ENCODE measurements at regions not wholly inside any gene's neighbourhood (a gene's known extent, or its start where the extent isn't known, plus 50 kb on each side); places are given as distances from the start of the nearest gene placed in this dataset.

- no peaks in the 10 kb centered on the region for H3K4me1 ChIP-seq (ENCODE audit: low read depth, poor library complexity, severe bottlenecking)
- no peak overlapping the region for H2AFZ ChIP-seq (ENCODE audit: low read depth)
- H3K79me2 ChIP-seq (ENCODE audit: insufficient read depth, low read depth) = no peaks in the 10 kb centered on the region
- TF ChIP-seq CTCF (conservative IDR thresholded peaks at IDR 0.05; ENCODE audit: low read depth, low read length) = no peak
- H4K20me1 ChIP-seq (ENCODE audit: insufficient read depth) = no peaks in the 10 kb centered on the region
- no peaks in the 10 kb centered on the region for H3K27me3 ChIP-seq (ENCODE audit: insufficient read depth, low read depth)
- H3K27ac ChIP-seq = no peak overlapping the region
- no peaks in the 10 kb centered on the region for H3K36me3 ChIP-seq (ENCODE audit: insufficient read depth)
- H3K4me2 ChIP-seq = no peak overlapping the region
- no peak overlapping the region for H3K4me3 ChIP-seq (IDR thresholded peaks at IDR 0.05; ENCODE audit: insufficient read depth, low read depth, low read length)
- no peak overlapping the region for H3K9ac ChIP-seq
Observed at GRCh38 chr1:101162300-101162699, 74.5 kb upstream of the S1PR1 start.

- Histone ChIP-seq H3K27me3 (ENCODE audit: insufficient read depth, low read depth) (no peaks in the 10 kb centered on the region), H2AFZ (ENCODE audit: low read depth) (no peak overlapping the region), H4K20me1 (ENCODE audit: insufficient read depth) (no peaks in the 10 kb centered on the region), H3K36me3 (ENCODE audit: insufficient read depth) (no peaks in the 10 kb centered on the region), H3K79me2 (ENCODE audit: insufficient read depth, low read depth) (no peaks in the 10 kb centered on the region), H3K9ac (no peak overlapping the region), H3K27ac (no peak overlapping the region), H3K4me2 (no peak overlapping the region), H3K4me3 (IDR thresholded peaks at IDR 0.05; ENCODE audit: insufficient read depth, low read depth, low read length) (no peak overlapping the region), H3K4me1 (ENCODE audit: low read depth, poor library complexity, severe bottlenecking) (no peaks in the 10 kb centered on the region)
- no peak for TF ChIP-seq CTCF (conservative IDR thresholded peaks at IDR 0.05; ENCODE audit: low read depth, low read length)
Observed at GRCh38 chr1:101161619-101162018, 75.2 kb upstream of the S1PR1 start.

- Histone ChIP-seq H4K20me1 (ENCODE audit: insufficient read depth) (no peaks in the 10 kb centered on the region), H3K4me2 (no peak overlapping the region), H3K4me1 (ENCODE audit: low read depth, poor library complexity, severe bottlenecking) (no peaks in the 10 kb centered on the region), H3K79me2 (ENCODE audit: insufficient read depth, low read depth) (no peaks in the 10 kb centered on the region), H3K27me3 (ENCODE audit: insufficient read depth, low read depth) (no peaks in the 10 kb centered on the region), H3K36me3 (ENCODE audit: insufficient read depth) (no peaks in the 10 kb centered on the region), H3K9ac (no peak overlapping the region), H2AFZ (ENCODE audit: low read depth) (no peak overlapping the region), H3K27ac (no peak overlapping the region), H3K4me3 (IDR thresholded peaks at IDR 0.05; ENCODE audit: insufficient read depth, low read depth, low read length) (no peak overlapping the region)
- no peak for TF ChIP-seq CTCF (conservative IDR thresholded peaks at IDR 0.05; ENCODE audit: low read depth, low read length)
Observed at GRCh38 chr1:101158424-101158823, 78.4 kb upstream of the S1PR1 start.

- no peaks in the 10 kb centered on the region for H3K4me1 ChIP-seq (ENCODE audit: low read depth, poor library complexity, severe bottlenecking)
- no peak for TF ChIP-seq CTCF (conservative IDR thresholded peaks at IDR 0.05; ENCODE audit: low read depth, low read length)
- no peaks in the 10 kb centered on the region for H3K27me3 ChIP-seq (ENCODE audit: insufficient read depth, low read depth)
- no peaks in the 10 kb centered on the region for H3K36me3 ChIP-seq (ENCODE audit: insufficient read depth)
- no peak overlapping the region for H2AFZ ChIP-seq (ENCODE audit: low read depth)
- no peak overlapping the region for H3K27ac ChIP-seq
- H3K79me2 ChIP-seq (ENCODE audit: insufficient read depth, low read depth) = no peaks in the 10 kb centered on the region
- no peak overlapping the region for H3K9ac ChIP-seq
- no peak overlapping the region for H3K4me3 ChIP-seq (IDR thresholded peaks at IDR 0.05; ENCODE audit: insufficient read depth, low read depth, low read length)
- H4K20me1 ChIP-seq (ENCODE audit: insufficient read depth) = no peaks in the 10 kb centered on the region
- H3K4me2 ChIP-seq = no peak overlapping the region
Observed at GRCh38 chr1:101154547-101154946, 82.3 kb upstream of the S1PR1 start.

- Histone ChIP-seq H3K4me3 (IDR thresholded peaks at IDR 0.05; ENCODE audit: insufficient read depth, low read depth, low read length) (no peak overlapping the region), H4K20me1 (ENCODE audit: insufficient read depth) (no peaks in the 10 kb centered on the region), H3K4me2 (no peak overlapping the region), H3K79me2 (ENCODE audit: insufficient read depth, low read depth) (no peaks in the 10 kb centered on the region), H3K36me3 (ENCODE audit: insufficient read depth) (no peaks in the 10 kb centered on the region), H3K9ac (no peak overlapping the region), H3K4me1 (ENCODE audit: low read depth, poor library complexity, severe bottlenecking) (no peaks in the 10 kb centered on the region), H3K27ac (no peak overlapping the region), H3K27me3 (ENCODE audit: insufficient read depth, low read depth) (no peaks in the 10 kb centered on the region), H2AFZ (ENCODE audit: low read depth) (no peak overlapping the region)
- TF ChIP-seq CTCF (conservative IDR thresholded peaks at IDR 0.05; ENCODE audit: low read depth, low read length) = no peak
Observed at GRCh38 chr1:101153692-101154091, 83.1 kb upstream of the S1PR1 start.

All from KMS-11 (cell line).